K562 (cell line): ENCODE measurements at regions not wholly inside any gene's neighbourhood (a gene's known extent, or its start where the extent isn't known, plus 50 kb on each side); places are given as distances from the start of the nearest gene placed in this dataset.

ENCODE experiments used
- CBX5 ChIP-seq: IDR thresholded peaks from 2 replicates; pipeline ENCODE4 v1.6.1; 2014; ENCODE audit warnings: low read depth, borderline replicate concordance
- CHCHD3 ChIP-seq: fragments of 250-450 bp; sonication (Bioruptor Pico); IDR thresholded peaks from 2 replicates; pipeline ENCODE4 v2.1.2; 2022; ENCODE audit warnings: mild to moderate bottlenecking
- GATA2 ChIP-seq: sonication (generic); formaldehyde crosslinking; IDR thresholded peaks from 2 replicates; pipeline ENCODE4 v1.4.0; 2020; ENCODE audit warnings: mild to moderate bottlenecking, missing genetic modification reagents
- KAT8 ChIP-seq: fragments of 450-650 bp; IDR thresholded peaks from 2 replicates; pipeline ENCODE4 v1.6.1; 2016; ENCODE audit warnings: low read depth, mild to moderate bottlenecking
- NFIC ChIP-seq: fragments of 450-650 bp; IDR thresholded peaks from 2 replicates; pipeline ENCODE4 v1.6.1; 2017; ENCODE audit warnings: mild to moderate bottlenecking, inconsistent platforms
- NR2C1 ChIP-seq, 2 experiments: fragments of 450-650 bp; IDR thresholded peaks; 2 replicates each; pipeline ENCODE4 v1.6.1; 2017; ENCODE audit warnings: mild to moderate bottlenecking in 2 of 2, antibody characterized with exemption in 1 of 2, inconsistent platforms in 1 of 2, missing compliant biosample characterization in 1 of 2, missing genetic modification characterization in 1 of 2
- RBM34 ChIP-seq: fragments of 200-400 bp; formaldehyde crosslinking; IDR thresholded peaks from 2 replicates; pipeline ENCODE4 v1.6.1; 2018; ENCODE audit warnings: low read length, borderline replicate concordance; ENCODE audit not compliant: insufficient read depth
- SNIP1 ChIP-seq: fragments of 450-650 bp; IDR thresholded peaks from 2 replicates; pipeline ENCODE4 v1.7.1; 2017; ENCODE audit warnings: low read depth, mild to moderate bottlenecking
- SP1 ChIP-seq: sonication (generic); formaldehyde crosslinking; IDR thresholded peaks from 2 replicates; pipeline ENCODE4 v1.8.1; 2022; ENCODE audit warnings: mild to moderate bottlenecking, missing genetic modification reagents
- TAF15 ChIP-seq: fragments of 200-400 bp; formaldehyde crosslinking; IDR thresholded peaks from 2 replicates; pipeline ENCODE4 v1.6.1; 2017; ENCODE audit warnings: mild to moderate bottlenecking, low read depth, low read length, moderate library complexity
- TEAD4 ChIP-seq, 2 experiments: sonication (generic) in 1 of 2; formaldehyde crosslinking in 1 of 2; IDR thresholded peaks; 2 replicates each; pipeline versions ENCODE4 v1.6.1 to v1.8.0; 2012 to 2022; ENCODE audit warnings: borderline replicate concordance in 1 of 2, inconsistent platforms in 1 of 2, low read length in 1 of 2, mild to moderate bottlenecking in 1 of 2, missing genetic modification reagents in 1 of 2
- TOE1 ChIP-seq, 2 experiments: fragments of 450-650 bp in 1 of 2; sonication (generic) in 1 of 2; formaldehyde crosslinking in 1 of 2; IDR thresholded peaks; 2 replicates each; pipeline versions ENCODE4 v1.7.1 to v1.8.0; 2016 to 2022; ENCODE audit warnings: borderline replicate concordance in 2 of 2, mild to moderate bottlenecking in 2 of 2, antibody characterized with exemption in 1 of 2, inconsistent platforms in 1 of 2, low read depth in 1 of 2, missing genetic modification reagents in 1 of 2, moderate library complexity in 1 of 2
- ZBTB8A ChIP-seq: fragments of 450-650 bp; IDR thresholded peaks from 2 replicates; pipeline ENCODE4 v1.6.1; 2018; ENCODE audit warnings: mild to moderate bottlenecking, moderate library complexity; ENCODE audit not compliant: partially characterized antibody
- ZFPM2 ChIP-seq: fragments of 250-450 bp; sonication (Bioruptor Pico); IDR thresholded peaks from 2 replicates; pipeline ENCODE4 v1.5.1; 2022; ENCODE audit warnings: mild to moderate bottlenecking
- TF ChIP-seq, protein P1 (sequence below): sonication (generic); formaldehyde crosslinking; IDR thresholded peaks from 2 replicates; pipeline ENCODE4 v1.8.0; 2023; ENCODE audit warnings: mild to moderate bottlenecking, missing genetic modification reagents
- TF ChIP-seq, protein P2 (sequence below): fragments of 150-350 bp; IDR thresholded peaks from 2 replicates; pipeline ENCODE4 v1.6.1; 2014; ENCODE audit warnings: low read depth, mild to moderate bottlenecking, low read length, borderline replicate concordance
- TF ChIP-seq, protein P3 (sequence below): conservative IDR thresholded peaks from 2 replicates; pipeline ENCODE4 v1.6.1; 2011; ENCODE audit warnings: low read depth, mild to moderate bottlenecking, low read length; ENCODE audit not compliant: control insufficient read depth
- TF ChIP-seq, protein P4 (sequence below): sonication (generic); IDR thresholded peaks from 2 replicates; pipeline ENCODE4 v1.6.1; 2016

DNA sequence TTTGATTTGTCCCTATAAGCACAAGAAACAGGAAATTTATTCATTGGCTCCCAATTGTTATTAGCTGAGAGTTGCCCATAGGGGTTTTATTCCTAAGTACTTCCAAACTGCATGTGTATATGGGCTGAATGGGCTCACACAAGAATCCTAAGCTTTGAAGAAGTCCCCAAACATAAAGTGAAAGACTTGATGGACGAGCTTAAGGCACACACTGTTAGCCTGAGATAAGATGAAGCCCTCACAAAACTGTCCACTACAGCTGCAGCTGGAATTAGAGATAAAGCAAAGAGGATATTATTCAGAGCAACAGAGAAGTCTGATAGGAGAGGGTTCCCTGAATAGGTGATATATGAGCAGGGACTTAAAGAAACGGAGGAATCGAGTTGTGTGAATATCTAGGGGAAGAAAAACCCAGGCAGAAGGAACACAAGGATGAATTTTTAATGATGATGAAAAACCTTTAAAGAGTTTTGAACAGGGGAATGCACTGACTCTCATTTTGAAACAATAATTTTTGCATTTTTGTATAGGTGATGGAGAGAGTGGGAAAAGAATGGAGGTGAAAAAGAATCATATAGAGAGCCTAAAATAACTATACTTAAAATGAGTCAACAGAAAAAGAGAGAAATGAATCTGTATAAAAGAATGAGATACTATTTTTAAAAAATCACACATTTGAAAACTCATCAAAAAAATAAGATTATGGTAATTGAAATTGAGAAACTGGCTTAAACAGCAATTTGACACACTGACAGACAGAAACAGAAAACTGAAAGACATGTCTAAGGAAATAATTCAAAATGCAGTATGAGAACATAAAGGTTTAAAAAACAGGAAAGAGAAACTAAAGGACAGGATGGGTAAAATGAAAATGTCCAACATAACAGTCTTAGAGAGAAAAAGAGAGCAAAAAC is 133.6 kb upstream of the POGK start (continued):
- TF ChIP-seq, protein P1, sequence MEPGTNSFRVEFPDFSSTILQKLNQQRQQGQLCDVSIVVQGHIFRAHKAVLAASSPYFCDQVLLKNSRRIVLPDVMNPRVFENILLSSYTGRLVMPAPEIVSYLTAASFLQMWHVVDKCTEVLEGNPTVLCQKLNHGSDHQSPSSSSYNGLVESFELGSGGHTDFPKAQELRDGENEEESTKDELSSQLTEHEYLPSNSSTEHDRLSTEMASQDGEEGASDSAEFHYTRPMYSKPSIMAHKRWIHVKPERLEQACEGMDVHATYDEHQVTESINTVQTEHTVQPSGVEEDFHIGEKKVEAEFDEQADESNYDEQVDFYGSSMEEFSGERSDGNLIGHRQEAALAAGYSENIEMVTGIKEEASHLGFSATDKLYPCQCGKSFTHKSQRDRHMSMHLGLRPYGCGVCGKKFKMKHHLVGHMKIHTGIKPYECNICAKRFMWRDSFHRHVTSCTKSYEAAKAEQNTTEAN (CRISPR knock-in tag) = no peak
- TF ChIP-seq RBM34 = no peak
- TF ChIP-seq NFIC = peak; percentile 98
- TF ChIP-seq SNIP1 = no peak
- TF ChIP-seq TAF15 = no peak
- peak; percentile 78 for TF ChIP-seq TOE1 (IDR thresholded peaks at IDR 0.05; ENCODE audit: borderline replicate concordance)
- TF ChIP-seq TOE1 (CRISPR knock-in tag; IDR thresholded peaks at IDR 0.05; ENCODE audit: borderline replicate concordance, low read depth) = no peak
- TF ChIP-seq GATA2 (CRISPR knock-in tag) = peak; percentile 99
- no peak for TF ChIP-seq KAT8
- TF ChIP-seq TEAD4 (IDR thresholded peaks at IDR 0.05; ENCODE audit: low read length) = peak; percentile 100
- TF ChIP-seq TEAD4 (CRISPR knock-in tag; IDR thresholded peaks at IDR 0.05; ENCODE audit: borderline replicate concordance) = no peak
- TF ChIP-seq ZFPM2 = no peak
- TF ChIP-seq, protein P2, sequence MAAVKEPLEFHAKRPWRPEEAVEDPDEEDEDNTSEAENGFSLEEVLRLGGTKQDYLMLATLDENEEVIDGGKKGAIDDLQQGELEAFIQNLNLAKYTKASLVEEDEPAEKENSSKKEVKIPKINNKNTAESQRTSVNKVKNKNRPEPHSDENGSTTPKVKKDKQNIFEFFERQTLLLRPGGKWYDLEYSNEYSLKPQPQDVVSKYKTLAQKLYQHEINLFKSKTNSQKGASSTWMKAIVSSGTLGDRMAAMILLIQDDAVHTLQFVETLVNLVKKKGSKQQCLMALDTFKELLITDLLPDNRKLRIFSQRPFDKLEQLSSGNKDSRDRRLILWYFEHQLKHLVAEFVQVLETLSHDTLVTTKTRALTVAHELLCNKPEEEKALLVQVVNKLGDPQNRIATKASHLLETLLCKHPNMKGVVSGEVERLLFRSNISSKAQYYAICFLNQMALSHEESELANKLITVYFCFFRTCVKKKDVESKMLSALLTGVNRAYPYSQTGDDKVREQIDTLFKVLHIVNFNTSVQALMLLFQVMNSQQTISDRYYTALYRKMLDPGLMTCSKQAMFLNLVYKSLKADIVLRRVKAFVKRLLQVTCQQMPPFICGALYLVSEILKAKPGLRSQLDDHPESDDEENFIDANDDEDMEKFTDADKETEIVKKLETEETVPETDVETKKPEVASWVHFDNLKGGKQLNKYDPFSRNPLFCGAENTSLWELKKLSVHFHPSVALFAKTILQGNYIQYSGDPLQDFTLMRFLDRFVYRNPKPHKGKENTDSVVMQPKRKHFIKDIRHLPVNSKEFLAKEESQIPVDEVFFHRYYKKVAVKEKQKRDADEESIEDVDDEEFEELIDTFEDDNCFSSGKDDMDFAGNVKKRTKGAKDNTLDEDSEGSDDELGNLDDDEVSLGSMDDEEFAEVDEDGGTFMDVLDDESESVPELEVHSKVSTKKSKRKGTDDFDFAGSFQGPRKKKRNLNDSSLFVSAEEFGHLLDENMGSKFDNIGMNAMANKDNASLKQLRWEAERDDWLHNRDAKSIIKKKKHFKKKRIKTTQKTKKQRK = no peak
- TF ChIP-seq, protein P3, sequence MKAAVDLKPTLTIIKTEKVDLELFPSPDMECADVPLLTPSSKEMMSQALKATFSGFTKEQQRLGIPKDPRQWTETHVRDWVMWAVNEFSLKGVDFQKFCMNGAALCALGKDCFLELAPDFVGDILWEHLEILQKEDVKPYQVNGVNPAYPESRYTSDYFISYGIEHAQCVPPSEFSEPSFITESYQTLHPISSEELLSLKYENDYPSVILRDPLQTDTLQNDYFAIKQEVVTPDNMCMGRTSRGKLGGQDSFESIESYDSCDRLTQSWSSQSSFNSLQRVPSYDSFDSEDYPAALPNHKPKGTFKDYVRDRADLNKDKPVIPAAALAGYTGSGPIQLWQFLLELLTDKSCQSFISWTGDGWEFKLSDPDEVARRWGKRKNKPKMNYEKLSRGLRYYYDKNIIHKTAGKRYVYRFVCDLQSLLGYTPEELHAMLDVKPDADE = no peak; the same call in 1 of the 2 replicates
- 0 out of 2 replicates have a peak, but pooled peaks have one; percentile 55 for TF ChIP-seq CBX5
- no peak for TF ChIP-seq ZBTB8A
- TF ChIP-seq SP1 (CRISPR knock-in tag) = no peak
- TF ChIP-seq, protein P4, sequence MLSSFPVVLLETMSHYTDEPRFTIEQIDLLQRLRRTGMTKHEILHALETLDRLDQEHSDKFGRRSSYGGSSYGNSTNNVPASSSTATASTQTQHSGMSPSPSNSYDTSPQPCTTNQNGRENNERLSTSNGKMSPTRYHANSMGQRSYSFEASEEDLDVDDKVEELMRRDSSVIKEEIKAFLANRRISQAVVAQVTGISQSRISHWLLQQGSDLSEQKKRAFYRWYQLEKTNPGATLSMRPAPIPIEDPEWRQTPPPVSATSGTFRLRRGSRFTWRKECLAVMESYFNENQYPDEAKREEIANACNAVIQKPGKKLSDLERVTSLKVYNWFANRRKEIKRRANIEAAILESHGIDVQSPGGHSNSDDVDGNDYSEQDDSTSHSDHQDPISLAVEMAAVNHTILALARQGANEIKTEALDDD = peak; percentile 59
- TF ChIP-seq CHCHD3 (CRISPR knock-in tag) = no peak
- TF ChIP-seq NR2C1 (IDR thresholded peaks at IDR 0.05) = peak; percentile 45; the same call in 1 of the 2 replicates
- peak; percentile 70 for TF ChIP-seq NR2C1 (tag; IDR thresholded peaks at IDR 0.05)
